GM18499 (cell line): ENCODE measurements at regions not wholly inside any gene's neighbourhood (a gene's known extent, or its start where the extent isn't known, plus 50 kb on each side); places are given as distances from the start of the nearest gene placed in this dataset.
"Not testable (repeated sequence)": the region's sequence is repeated elsewhere in the genome, so short reads cannot be mapped to it uniquely, and the experiment has no call there.

ENCODE experiments used
- ATAC-seq: cut with Tn5 transposase; IDR thresholded peaks from one replicate; pipeline ENCODE4 v1.9.1; 2021; ENCODE audit warnings: moderate number of reproducible peaks; ENCODE audit not compliant: insufficient read depth, unreplicated experiment

GRCh38 chr7:11283584-11283983 lies 309.9 kb downstream of the PHF14 start:
- not testable (repeated sequence) for ATAC-seq

- no peak for ATAC-seq
Measured at GRCh38 chr7:11290863-11291262, 317.2 kb downstream of the PHF14 start.

- no peak for ATAC-seq
Measured at GRCh38 chr7:11294218-11294617, 320.5 kb downstream of the PHF14 start.

- no peak for ATAC-seq
Measured at GRCh38 chr7:11294965-11295364, 321.3 kb downstream of the PHF14 start.

GRCh38 chr7:11297126-11297625 lies 323.5 kb downstream of the PHF14 start:
- ATAC-seq, result no peak

- no peak for ATAC-seq
Measured at GRCh38 chr7:11297764-11298163, 324.1 kb downstream of the PHF14 start.

- ATAC-seq, result no peak
Measured at GRCh38 chr7:11298220-11298619, 324.5 kb downstream of the PHF14 start.

GRCh38 chr7:11300241-11300640 lies 326.6 kb downstream of the PHF14 start:
- ATAC-seq, result no peak

GRCh38 chr7:11302121-11302520 lies 328.4 kb downstream of the PHF14 start:
- ATAC-seq, result no peak

GRCh38 chr7:11313801-11314200 lies 340.1 kb downstream of the PHF14 start:
- ATAC-seq, result no peak

- peak; percentile 57 for ATAC-seq
Measured at GRCh38 chr7:11315666-11316258, 342.1 kb downstream of the PHF14 start.

- ATAC-seq, result no peak
Measured at GRCh38 chr7:11317766-11318165, 344.1 kb downstream of the PHF14 start.

- ATAC-seq, result no peak
Measured at GRCh38 chr7:11319491-11320274, 346.0 kb downstream of the PHF14 start.
